SW 1271 (cell line): ENCODE measurements at regions not wholly inside any gene's neighbourhood (a gene's known extent, or its start where the extent isn't known, plus 50 kb on each side); places are given as distances from the start of the nearest gene placed in this dataset.
"Not testable (repeated sequence)": the region's sequence is repeated elsewhere in the genome, so short reads cannot be mapped to it uniquely, and the experiment has no call there.

Experiments
- DNase-seq, 2 experiments: peaks; one replicate each; lab custom pipeline; 2025; lab: John Stamatoyannopoulos, UW

- no peak for DNase-seq
Measured at GRCh38 chr12:89154743-89155499, 197.4 kb downstream of the DUSP6 start.

- DNase-seq = no peak
Measured at GRCh38 chr12:89153341-89153740, 199.0 kb downstream of the DUSP6 start.

- DNase-seq = no peak
Measured at GRCh38 chr12:89151536-89151935, 200.8 kb downstream of the DUSP6 start.

GRCh38 chr12:89150789-89151188 is 201.5 kb downstream of the DUSP6 start:
- not testable (repeated sequence) for DNase-seq

DNA sequence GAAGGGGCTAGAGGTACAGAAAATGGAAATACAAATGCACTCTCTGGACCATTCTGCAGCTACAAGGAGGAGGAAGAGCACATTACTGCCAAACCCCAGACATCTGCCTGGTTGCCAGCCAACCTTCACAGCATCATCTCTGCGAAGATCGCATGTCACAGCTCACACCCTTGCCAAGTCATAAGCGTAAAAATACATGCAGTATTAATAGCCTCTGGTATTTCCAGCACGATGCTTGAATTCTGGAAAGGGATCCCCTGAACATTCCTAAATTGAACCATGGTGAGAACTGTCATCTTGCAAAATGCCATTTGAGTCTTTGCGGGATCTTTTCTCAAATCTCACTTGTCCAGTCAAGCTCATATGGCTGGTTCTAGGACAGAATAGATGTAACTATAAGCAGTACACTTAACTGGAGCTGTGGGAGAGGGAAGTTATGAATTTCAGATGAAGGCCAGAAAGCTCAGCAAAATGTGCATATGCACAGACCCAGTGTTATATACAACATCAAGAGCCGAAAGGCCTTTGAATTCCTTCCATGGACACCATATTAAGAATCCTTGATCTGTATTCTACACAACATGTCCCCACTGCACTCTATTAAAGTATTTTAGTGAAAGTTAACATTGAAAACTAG is 211.6 kb downstream of the DUSP6 start:
- DNase-seq = no peak

DNA sequence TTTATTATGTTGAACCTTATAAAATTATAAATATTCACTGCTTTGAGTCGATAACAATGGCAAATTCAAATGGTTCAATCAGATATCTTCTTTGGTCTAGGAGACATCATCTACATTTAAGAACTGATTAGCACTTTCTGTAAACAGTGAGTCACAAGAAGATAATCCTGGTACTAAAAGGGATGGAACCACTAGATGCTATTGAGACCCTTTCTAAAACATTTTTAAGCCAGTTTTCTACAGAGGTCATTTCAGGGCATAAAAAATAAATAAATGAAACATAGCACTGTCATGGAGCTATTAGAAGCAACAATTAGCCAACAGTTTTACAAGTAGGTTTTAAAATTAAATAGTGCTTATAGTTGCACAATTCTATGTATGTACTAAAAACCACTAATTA is 212.2 kb downstream of the DUSP6 start:
- no peak for DNase-seq

- no peak for DNase-seq
Measured at GRCh38 chr12:89139390-89139789, 212.9 kb downstream of the DUSP6 start.

DNA sequence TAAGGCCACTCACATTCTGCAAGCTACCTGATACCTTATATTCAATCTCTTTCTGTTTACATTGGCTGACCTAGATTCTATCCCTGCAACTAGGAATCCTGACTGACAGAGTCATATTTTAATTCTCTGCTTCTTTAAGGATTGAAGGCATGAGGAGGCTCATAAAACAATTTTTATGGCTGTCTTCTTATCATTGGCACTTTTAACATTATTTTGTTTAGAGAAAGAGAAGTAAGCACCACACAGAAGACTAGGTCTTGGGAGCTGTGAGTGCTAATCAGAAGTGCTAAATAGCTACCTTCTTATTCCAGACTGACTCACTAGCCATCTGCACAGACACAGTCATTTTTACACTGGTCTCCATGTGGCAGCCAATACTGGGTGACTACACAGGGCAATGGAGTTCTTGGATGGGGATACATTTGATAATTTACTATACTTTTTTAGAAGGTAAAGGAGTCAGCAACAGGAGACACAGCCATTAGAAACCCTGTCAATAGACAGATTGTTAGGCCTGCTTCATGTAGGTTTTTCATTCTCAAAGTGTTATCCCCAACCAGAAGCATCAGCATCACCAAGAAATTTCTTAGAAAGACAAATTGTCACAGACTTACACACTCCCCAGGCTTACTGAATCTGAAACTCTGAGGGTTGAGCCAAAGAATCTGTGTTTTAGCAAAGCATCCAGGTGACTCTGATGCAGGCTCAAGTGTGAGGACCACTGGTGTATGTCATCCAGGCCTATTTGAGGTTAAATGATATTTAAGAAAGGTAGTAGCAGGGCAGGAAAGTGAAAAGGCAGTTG is 214.1 kb downstream of the DUSP6 start:
- no peak for DNase-seq

- peak in 1 of 2 experiments; percentile 52 for DNase-seq
Measured at GRCh38 chr12:89135976-89136634, 216.2 kb downstream of the DUSP6 start.

DNA sequence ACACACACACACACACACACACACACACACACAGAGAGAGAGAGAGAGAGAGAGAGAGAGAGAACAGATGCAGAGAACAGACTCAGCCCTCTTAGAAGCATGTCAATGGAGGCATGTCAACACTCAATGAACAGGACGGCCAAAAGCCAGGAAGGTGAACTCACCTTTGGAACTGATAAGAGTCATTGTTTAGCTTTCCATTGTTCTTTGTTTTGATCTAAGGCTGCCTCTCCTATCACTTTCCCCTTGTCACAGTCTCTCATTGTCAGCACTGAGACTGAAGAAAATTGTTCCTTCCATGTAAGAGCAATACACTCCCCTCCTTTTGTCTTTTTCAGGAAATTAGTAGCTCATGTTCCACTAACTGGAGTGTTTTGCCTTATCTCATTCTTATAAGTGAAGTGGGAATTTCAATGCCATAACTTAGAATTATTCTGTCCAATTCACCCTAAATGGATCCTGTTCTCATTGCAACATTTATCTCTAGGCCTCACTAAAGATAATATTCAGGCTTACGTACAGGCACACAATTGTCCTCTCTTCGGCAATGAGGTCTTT is 218.0 kb downstream of the DUSP6 start:
- no peak for DNase-seq

DNA sequence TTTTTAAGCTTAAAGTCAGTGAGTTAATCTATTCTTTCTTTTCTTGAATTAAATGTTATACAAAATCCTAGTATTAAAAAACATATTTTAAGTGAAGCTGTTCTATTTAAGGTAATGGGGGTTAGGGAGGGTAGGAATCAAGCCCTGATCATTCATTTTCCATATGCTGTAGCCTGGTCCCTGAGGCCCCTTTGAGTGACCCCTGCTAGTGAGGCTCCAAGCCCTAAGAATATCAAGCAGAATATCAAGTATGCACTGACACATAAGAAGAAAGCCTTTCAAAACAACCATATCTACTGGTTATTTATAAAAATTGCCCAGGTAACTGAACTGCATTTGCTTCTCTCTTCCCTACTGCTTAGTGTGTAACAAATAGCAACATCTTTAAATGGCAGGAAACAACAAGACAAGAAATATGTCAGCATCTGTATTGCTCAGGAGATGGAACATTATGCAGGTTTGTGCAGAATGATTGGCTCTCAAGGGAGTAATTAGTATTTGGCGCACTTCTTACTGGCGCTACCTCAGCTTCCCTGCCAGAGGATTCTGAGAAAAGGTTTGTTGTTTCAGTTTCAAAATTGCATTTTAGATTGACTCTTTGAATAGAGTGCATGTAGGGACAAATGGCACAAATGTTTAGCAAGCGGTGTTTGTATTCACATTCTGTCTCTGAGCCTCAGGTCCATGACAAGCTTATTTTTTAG is 223.0 kb downstream of the DUSP6 start:
- no peak for DNase-seq

- DNase-seq = no peak
Measured at GRCh38 chr12:89126712-89127111, 225.6 kb downstream of the DUSP6 start.

DNA sequence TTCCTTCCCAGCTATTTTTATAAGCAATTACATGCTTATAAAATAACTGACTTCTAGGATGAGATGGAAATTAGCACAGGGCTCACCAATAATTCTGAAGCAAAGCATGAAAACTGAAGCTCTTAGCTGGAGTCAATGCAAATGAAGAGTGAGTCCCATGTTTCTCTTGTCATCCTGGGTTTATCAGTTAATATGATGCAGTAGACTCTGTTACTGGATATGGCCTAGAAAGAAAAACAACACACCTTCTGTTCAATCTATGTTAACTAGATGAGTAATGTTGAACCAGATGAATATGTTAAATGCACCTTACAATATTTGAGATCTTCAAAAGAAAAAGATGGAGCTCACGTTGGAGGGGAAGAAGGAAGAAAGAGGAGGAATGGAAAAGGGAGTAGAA is 229.4 kb downstream of the DUSP6 start:
- no peak for DNase-seq

DNA sequence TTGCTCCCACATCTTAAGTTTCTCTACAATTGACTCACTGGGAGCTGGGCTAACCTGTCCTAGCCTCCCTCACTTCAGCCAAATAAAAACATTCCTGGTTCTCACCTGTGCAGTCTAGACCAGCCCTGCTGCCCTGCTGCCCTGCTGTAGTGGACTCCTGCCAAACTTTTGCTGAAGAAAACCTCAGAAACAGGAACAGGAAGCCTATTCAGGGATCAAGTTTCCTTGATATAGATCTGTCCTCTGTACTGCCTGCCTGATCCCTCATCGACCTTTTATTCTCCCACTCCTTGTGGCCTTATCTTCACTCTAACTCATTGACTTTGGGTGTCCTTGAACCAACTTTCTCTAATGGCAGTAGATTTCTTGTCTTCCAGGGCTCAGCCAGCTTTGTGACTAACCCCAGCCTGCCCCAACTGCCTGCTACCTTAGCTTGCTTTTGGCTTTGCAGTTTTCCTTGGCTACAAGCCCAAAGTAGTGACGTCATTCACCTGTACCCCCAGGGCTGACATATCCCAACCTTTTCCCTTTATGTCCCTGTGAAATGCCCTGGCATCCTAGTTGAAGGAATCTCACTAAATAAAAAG is 234.8 kb downstream of the DUSP6 start:
- DNase-seq = peak in 1 of 2 experiments; percentile 5

GRCh38 chr12:89111964-89112363 is 240.3 kb downstream of the DUSP6 start:
- DNase-seq = no peak

DNA sequence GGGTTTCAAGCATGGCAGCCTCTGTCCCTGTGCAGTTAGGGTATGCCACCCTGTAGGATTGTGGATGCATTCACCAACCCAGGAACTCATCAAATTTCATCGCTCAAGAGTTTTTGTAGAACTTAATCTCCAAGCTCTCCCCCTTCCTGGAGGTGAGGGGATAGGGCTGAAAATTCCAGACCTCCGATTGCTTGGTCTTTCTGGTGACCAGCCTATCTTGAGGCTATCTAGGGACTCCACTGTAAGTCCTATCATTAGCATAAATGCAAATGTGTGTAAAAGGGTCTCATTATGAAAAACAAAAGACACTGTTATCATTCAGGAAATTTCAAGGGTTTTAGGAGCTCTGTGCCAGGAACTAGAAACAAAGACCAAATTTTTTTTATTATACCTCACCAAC is 244.0 kb downstream of the DUSP6 start:
- DNase-seq = no peak

- DNase-seq = no peak
Measured at GRCh38 chr12:89106950-89107349, 245.4 kb downstream of the DUSP6 start.

DNA sequence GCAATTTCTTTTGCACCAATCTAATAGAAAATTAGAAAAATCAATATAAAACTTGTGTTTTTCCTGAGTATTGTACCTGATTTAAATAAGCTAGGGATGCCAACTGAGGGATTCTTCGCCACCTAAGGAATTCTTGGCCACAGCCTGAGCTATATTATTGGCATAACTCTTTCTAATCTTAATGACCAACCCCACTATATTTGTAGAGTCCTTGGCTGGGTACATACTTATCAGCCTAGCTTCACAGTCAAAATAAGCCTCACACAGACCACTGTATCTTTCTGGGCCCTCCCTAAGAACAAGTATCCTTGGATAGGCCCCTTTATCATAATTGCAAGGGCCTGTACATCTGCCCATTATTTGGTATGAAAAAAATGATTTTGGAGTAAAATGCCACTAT is 247.1 kb downstream of the DUSP6 start:
- DNase-seq = no peak

- DNase-seq = no peak
Measured at GRCh38 chr12:89103831-89104230, 248.5 kb downstream of the DUSP6 start.

DNA sequence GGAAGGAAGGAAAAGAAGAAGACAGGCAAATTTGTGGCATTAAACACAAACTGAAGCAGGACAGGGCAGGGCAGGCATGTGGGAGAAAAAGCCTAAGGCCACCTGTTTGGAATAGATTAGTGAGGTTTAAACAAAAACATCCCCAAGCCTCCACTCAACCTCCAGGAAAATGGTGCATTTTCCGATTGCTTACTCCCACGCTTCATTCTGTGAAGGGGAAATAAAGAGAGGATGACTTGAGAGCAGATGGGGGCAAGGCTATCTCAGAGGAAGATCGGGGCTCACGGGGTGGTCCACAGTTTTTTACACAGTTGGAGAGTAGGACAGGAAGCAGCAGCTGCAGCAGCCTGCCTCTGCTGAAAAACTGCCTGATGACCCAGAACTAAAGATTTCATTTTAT is 250.9 kb downstream of the DUSP6 start:
- DNase-seq = no peak
